ENCODE measurements at regions not wholly inside any gene's neighbourhood (a gene's known extent, or its start where the extent isn't known, plus 50 kb on each side); places are given as distances from the start of the nearest gene placed in this dataset.
"Not testable (repeated sequence)": the region's sequence is repeated elsewhere in the genome, so short reads cannot be mapped to it uniquely, and the experiment has no call there.

DNA sequence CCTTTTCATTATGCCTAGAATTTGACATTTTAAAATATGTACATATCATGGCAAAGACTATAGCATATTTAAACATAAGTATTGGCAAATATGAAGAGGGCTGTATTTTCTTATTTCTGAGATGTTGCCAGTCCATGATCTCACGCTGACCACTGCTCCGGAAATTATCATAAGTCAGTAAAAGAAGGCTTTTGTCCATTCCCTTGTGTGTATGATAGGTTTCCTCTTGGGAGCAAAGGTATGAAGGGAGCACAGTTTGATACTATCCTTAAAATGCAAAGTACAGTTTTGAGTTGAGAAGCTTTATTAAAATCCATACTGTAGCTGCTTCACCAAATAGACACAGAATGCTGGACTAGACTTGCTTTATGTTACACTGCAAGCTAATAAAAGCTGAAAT is 52.6 kb upstream of the AGA start:
- Histone ChIP-seq H3K36me3 (no peaks in the 10 kb centered on the region), H3K4me3 (no peak overlapping the region), H3K9me3 (no peaks in the 10 kb centered on the region), H3K27me3 (no peaks in the 10 kb centered on the region), H3K27ac (no peak overlapping the region), H3K4me1 (no peaks in the 10 kb centered on the region)
- WGBS, result 82% methylated on average over 2 of the region's 2 CpGs
- DNase-seq (ENCODE audit: low spot score in 2 of 2), result no peak
- TF ChIP-seq EP300 (IDR thresholded peaks at IDR 0.05) (no peak), CTCF (IDR thresholded peaks at IDR 0.05) (no peak), POLR2A (IDR thresholded peaks at IDR 0.05) (no peak), POLR2AphosphoS5 (IDR thresholded peaks at IDR 0.05) (no peak)

DNA sequence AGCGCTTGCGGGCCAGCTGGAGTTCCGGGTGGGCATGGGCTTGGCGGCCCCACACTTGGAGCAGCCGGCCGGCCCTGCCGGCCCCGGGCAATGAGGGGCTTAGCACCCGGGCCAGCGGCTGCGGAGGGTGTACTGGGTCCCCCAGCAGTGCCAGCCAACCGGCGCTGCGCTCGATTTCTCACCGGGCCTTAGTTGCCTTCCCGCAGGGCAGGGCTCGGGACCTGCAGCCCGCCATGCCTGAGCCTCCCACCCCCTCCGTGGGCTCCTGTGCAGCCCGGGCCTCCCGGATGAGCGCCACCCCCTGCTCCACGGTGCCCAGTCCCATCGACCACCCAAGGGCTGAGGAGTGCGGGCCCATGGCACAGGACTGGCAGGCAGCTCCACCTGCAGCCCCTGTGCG is 53.4 kb upstream of the AGA start:
- H3K36me3 ChIP-seq; H3K27ac ChIP-seq; H3K27me3 ChIP-seq; DNase-seq (ENCODE audit: low spot score in 2 of 2); H3K4me1 ChIP-seq; H3K9me3 ChIP-seq; H3K4me3 ChIP-seq: not testable (repeated sequence)
- 97% methylated on average over 13 of the region's 27 CpGs for WGBS

GRCh38 chr4:177499537-177499936 is 57.3 kb upstream of the AGA start:
- Histone ChIP-seq H3K4me1 (no peaks in the 10 kb centered on the region), H3K9me3 (no peaks in the 10 kb centered on the region), H3K36me3 (no peaks in the 10 kb centered on the region), H3K4me3 (no peak overlapping the region), H3K27me3 (no peaks in the 10 kb centered on the region), H3K27ac (no peak overlapping the region)
- WGBS, result 94% methylated on average over 8 of the region's 14 CpGs
- TF ChIP-seq POLR2AphosphoS5 (IDR thresholded peaks at IDR 0.05) (no peak), CTCF (IDR thresholded peaks at IDR 0.05) (no peak)
- DNase-seq (ENCODE audit: low spot score in 2 of 2), result no peak

DNA sequence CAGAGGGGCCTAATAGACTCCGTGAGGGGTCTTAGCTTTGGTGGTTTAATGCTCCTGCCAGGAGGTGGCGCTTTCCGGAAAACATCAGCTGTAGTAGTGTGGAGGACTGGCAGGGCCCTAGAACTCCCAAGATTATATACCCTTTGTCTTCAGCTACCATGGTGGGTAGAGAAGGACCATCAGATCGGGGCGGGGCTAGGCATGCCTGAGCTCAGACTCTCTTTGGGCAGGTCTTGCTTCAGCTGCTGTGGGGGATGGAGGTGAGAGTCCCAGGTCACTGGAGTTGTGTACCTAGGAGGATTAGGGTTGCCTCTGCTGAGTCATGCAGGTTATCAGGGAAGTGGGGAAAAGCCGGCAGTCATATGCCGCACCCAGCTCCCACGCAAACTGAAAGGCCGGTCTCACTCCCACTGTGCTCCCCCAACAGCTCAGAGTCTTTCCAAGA is 63.0 kb upstream of the AGA start:
- no peak for DNase-seq (ENCODE audit: low spot score in 2 of 2)
- no peak overlapping the region for H3K4me3 ChIP-seq
- H3K4me1 ChIP-seq, result no peaks in the 10 kb centered on the region
- H3K36me3 ChIP-seq, result no peaks in the 10 kb centered on the region
- no peaks in the 10 kb centered on the region for H3K27me3 ChIP-seq
- TF ChIP-seq CTCF (IDR thresholded peaks at IDR 0.05) (no peak), POLR2AphosphoS5 (IDR thresholded peaks at IDR 0.05) (no peak)
- 91% methylated on average over 9 of the region's 9 CpGs for WGBS
- no peaks in the 10 kb centered on the region for H3K9me3 ChIP-seq
- H3K27ac ChIP-seq, result no peak overlapping the region

- peaks cover 6% of the 10 kb centered on the region for H3K4me1 ChIP-seq
Observed at GRCh38 chr4:177508662-177509061, 66.4 kb upstream of the AGA start.

More at GRCh38 chr4:177508662-177509061, 66.4 kb upstream of the AGA start:
- H3K27me3 ChIP-seq, result no peaks in the 10 kb centered on the region
- H3K27ac ChIP-seq, result no peak overlapping the region
- TF ChIP-seq POLR2AphosphoS5 (IDR thresholded peaks at IDR 0.05) (no peak), EP300 (IDR thresholded peaks at IDR 0.05) (no peak), CTCF (IDR thresholded peaks at IDR 0.05) (no peak), POLR2A (IDR thresholded peaks at IDR 0.05) (no peak)
- H3K36me3 ChIP-seq, result no peaks in the 10 kb centered on the region
- no peaks in the 10 kb centered on the region for H3K9me3 ChIP-seq
- no peak overlapping the region for H3K4me3 ChIP-seq
- DNase-seq (ENCODE audit: low spot score in 2 of 2), result no peak
- 92% methylated on average over 6 of the region's 6 CpGs for WGBS
